SH-SY5Y (cell line): ENCODE measurements at regions not wholly inside any gene's neighbourhood (a gene's known extent, or its start where the extent isn't known, plus 50 kb on each side); places are given as distances from the start of the nearest gene placed in this dataset.

ENCODE experiments used
- GATA2 ChIP-seq: IDR thresholded peaks from 2 replicates; pipeline ENCODE4 v1.6.1; 2011; ENCODE audit warnings: mild to moderate bottlenecking, low read depth, low read length
- GATA3 ChIP-seq: IDR thresholded peaks from 2 replicates; pipeline ENCODE4 v1.6.1; 2011; ENCODE audit warnings: low read depth, mild to moderate bottlenecking, low read length, moderate library complexity

DNA sequence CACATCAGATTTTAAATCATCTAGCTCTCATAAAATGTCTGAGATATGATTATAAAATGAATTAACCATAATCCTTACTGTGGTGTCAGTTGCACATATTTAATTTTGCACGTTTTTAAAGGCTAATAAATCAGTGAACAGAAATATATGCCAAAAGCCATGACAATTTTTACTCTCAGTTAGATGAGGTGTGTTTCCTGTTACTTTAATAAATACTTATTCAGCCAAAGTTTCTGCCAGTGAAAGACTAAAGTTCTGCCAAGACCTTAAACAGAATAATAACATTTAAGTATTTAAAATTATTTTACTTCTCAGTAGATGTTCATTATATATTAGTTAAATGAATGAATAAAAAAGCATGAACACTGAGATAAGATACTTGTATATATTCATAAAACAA, 1150.1 kb downstream of the NAALADL2 start:
- TF ChIP-seq GATA3 (no peak), GATA2 (no peak)

DNA sequence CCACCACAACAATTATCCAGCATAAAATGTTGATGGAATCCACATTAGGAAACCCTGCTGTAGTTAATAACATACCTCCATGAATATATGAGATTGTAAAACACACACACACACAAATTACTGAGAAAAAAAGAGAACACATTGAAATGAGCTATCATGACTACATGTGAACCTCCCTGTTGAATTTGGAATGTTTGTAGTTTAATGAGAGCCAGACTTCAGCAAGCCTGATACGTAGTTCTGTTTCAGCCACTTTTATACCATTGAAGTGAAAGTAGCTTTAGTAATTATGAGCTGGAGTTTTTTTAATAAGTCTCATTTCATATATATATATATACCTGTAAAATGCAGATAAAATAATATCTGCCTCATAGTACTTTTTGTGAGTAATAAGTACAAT, 1146.4 kb downstream of the NAALADL2 start:
- TF ChIP-seq GATA2: no peak
- no peak for TF ChIP-seq GATA3

DNA sequence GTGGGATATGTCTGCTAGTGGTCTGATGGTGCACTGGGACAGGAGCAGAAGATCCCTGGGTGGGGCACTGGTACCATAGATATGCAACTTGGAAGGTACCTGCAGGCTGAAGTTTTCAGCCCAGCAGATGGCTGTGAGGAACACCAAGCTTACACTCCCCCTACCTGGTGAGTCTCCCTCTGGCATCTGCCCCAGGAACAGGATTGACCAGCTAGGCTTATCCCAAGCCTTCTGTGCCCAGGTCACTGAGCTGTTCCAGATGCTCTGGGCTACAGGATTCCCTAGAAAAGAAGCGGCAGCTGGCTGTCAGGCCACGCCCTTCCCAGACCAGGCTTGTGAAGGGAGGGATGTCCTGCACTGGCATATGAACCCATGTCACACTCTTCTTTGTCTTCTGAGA, 1130.0 kb downstream of the NAALADL2 start:
- TF ChIP-seq GATA3 (no peak), GATA2 (no peak)

DNA sequence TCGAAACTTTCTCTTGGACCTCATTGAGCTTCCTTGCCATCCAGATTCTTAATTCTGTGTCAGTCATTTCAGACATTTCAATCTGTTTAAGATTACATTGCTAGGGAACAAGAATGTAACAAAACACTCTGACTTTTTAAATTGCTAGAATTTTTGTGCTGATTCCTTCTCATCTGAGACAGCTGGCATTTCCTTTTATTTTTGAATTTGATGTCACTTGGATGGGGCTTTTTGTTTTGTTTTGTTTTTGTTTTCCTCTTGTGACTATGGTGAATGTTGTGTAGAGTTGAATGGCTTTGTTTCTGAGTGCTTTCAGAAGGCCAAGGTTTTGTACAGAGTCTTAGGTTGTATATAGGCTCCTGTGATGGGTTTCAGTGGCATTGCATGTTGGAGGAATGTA, 1129.3 kb downstream of the NAALADL2 start:
- TF ChIP-seq GATA2 (no peak), GATA3 (no peak)

DNA sequence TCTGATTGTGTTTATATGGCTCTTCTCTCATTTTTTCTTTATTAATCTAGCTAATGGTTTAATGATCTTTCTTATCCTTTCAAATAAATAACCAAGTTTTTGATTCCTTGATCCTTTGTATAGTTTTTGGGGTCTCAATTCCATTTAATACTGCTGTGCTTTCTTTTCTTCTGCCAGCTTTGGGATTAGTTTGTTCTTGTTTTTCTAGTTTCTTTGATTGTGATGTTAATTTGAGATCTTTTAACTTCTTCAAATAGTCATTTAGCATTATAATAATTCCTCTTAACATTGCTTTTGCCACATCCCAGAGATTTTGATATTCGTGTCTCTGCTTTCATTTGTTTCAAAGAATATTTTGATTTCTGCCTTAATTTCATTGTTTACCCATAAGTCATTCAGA, 1126.6 kb downstream of the NAALADL2 start:
- TF ChIP-seq GATA3 (no peak), GATA2 (no peak)

DNA sequence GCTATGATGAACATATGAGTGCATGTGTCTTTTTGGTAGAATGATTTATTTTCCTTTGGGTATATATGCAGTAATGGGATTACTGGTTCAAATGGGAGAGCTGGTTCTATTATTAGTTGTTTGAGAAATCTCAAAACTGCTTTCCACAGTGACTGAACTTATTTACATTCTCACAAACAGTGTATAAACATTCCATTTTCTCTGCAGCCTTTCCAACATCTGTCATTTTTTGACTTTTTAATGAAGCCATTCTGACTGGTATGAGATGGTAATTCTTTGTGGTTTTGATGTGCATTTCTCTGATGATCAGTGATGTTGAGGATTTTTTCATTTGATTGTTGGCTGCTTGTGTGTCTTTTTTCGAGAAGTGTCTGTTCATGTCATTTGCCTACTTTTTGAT, 1124.2 kb downstream of the NAALADL2 start:
- no peak for TF ChIP-seq GATA2
- no peak for TF ChIP-seq GATA3

DNA sequence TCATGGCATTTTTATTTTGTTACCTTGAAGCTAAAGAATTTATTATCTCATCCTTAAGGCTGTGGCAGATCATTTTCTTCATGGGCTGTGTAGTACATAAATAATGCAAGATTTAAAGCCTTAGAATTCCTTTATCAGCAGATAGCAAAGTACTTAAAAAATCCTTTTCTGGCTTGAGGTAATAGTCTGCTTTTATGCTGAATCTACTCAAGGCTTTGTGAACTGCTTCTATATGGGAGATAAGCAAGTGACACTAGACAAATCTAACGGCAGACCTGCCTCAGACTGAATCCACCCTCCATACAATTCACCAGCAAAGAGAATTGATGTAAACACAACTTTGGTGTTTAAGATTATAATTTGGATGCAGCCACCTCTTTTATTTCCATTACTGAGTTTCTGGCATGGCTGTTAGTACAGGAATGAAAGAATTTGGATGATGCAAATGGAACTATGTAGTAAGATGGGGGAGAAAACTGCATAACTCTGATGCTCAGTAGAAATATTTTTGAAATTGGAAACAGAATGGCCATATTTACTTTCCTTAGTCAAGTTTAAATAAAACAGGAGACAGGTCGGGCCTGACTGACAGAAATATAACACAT, 1121.5 kb downstream of the NAALADL2 start:
- no peak for TF ChIP-seq GATA3
- TF ChIP-seq GATA2: no peak

DNA sequence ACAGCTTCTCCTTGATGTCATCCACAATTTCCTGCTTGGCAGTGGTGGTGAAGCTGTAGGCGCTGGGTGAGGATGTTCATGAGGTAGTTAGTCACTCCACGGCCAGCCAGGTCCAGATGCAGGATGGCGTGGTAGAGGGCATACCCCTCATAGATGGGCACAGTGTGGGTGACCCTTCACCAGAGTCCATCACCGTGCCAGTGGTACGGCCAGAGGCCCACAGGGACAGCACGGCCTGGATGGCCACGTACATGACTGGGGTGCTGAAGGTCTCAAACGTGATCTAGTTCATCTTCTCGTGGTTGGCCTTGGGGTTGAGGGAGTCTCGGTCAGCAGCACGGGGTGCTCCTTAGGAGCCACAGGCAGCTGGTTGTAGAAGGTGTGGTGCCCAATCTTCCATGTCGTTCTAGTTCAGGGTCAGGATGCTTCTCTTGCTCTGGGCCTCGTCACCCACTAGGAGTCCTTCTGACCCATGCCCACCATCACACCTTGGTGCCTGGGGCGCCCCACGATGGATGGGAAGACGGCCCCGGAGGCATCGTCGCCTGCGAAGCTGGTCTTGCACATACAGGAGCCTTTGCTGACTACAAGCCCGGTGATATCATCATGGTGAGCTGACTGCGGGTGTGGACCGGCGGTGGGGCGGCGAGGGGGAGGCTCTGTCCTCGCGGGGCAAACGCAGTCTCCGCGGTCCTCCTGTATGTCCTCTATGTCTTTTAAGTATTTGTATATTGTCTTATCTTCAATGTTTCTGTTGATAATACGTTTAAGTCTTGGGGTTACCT, 1119.0 kb downstream of the NAALADL2 start:
- TF ChIP-seq GATA2: no peak
- TF ChIP-seq GATA3: no peak

DNA sequence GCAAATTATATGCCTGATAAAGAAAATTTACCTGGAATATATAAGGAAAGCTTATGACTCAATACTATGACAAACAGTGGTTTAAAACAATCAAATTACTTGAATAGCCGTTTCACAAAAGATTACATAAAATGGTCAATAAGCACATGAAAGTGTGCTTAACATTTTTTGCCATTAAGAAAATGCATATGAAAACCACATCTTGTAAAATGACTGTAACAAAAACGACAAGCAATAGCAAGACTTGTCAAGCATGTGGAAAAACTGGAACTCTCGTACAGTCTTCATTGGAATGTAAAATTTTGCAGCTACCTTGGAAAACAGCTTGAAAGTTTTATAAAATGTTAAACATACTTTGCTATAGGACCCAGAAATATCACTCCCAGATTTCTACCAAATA, 1110.3 kb downstream of the NAALADL2 start:
- TF ChIP-seq GATA3 (no peak), GATA2 (no peak)

DNA sequence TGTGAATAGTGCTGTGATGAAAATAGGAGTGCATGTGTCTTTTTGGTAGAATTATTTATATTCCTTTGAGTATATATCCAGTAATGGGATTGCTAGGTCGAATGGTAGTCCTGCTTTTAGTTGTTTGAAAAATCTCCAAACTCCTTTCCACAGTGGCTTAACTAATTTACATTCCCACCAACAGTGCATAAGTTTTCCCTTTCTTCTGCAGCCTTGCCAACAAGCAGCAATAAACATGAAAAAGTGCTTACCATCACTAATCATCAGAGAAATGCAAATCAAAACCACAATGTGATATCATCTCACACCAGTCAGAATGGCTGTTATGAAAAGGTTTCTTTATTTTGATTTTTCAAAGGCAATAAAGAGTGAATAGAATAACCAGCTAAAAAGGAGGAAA, 1105.9 kb downstream of the NAALADL2 start:
- no peak for TF ChIP-seq GATA2
- no peak for TF ChIP-seq GATA3

DNA sequence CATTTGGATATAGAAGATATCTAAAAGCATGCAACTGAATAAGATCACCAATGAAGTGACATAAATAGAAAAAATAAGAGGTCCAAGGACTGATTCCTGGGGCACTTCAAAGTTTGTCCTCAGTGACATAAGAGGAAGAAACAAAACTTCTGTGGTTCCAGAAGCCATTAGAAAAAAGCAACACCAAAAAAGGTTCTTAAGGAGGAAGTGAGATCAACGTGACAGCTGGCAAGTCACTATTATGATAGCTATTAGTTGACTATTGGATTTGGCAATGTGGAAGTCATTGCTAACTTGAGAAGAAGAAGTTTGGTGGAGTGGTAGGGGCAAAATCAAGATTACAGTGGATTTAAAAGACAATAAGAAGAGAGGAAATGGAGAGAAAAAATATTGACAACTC, 1098.3 kb downstream of the NAALADL2 start:
- TF ChIP-seq GATA2: no peak
- TF ChIP-seq GATA3: no peak

DNA sequence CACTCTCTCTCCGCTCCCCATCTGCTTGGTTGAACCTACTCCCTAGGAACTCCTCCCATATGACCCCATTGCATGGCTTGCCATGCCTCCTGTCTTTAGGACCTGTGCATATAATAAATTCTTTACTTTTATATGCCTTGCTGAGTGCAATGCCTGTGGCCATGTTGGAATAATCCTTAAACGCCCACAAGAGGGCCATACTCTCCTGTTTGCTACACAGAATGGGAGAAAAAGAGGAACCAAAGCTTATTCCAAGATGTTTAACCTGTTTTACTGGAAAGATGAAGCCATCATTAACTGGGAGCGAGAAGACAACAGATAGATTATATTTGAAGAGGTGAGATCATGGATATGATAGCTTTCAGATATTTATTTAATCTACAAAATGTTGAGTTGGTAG, 1097.8 kb downstream of the NAALADL2 start:
- no peak for TF ChIP-seq GATA2

DNA sequence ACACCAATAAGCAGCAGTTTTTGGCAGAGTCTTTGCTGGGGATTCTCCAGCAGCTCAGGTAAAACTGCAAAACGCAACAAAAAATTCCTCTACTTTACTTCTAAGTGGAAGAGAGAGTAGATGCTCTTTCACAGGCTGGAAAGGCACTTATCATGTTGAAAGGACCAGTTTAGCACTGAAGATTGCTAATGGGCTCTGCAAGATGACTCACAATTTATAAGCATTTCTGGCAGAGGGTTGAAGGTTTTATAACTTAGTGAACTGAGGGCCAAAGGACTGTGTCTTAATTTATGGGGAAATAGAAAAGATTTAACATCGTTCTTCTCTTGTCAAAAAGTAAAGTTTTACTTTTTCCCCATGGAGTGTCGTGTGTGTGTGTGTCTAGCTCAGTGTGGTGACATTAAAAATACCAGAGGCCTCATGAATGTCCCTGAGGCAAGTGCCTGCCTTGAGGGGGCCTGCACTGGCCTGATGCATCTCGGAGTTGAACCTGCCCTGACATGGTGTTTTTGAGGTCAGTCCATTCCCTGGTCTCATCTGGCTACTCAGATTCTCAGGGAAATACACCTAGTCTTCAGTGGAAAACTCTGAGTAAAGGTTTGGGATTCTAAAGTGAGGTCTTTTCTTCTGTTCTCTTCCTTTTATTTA, 1092.0 kb downstream of the NAALADL2 start:
- no peak for TF ChIP-seq GATA2

DNA sequence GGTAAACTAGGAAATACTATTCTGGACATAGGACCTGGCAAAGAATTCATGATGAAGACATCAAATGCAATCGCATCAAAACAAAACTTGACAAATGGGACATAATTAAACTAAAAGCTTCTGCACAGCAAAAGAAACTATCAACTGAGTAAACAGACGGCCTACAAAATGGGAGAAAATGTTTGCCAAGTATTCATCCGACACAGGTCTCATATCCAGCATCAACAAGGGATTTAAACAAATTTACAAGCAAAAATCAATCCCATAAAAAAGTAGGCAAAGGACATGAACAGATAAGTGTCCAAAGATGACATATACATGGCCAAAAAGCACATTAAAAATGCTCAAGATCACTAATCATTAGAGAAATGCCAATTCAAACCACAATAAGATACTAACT, 1088.9 kb downstream of the NAALADL2 start:
- no peak for TF ChIP-seq GATA3
- no peak for TF ChIP-seq GATA2

DNA sequence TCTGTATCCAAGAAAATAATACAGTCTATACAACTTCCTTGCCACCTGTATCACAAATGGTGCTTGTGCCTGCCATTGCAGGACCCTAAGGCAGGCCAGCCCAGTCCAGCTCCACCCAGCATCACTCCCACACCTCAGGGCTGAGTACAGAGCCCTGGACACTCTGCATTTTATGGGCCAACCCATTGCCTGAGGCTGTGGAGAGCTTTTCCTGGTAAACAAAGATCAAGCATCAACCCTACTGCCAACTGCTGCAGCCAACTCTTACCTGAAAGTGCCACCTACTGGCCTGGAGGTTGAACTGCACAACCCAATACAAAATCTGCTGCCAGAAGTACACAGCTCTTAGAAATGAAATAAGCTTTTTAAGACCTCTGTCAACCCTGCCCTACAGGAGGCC, 1082.2 kb downstream of the NAALADL2 start:
- TF ChIP-seq GATA2 (no peak), GATA3 (no peak)
